Peyer's patch (tissue), 4 donors: ENCODE measurements at regions not wholly inside any gene's neighbourhood (a gene's known extent, or its start where the extent isn't known, plus 50 kb on each side); places are given as distances from the start of the nearest gene placed in this dataset.

ENCODE experiments used
- DNase-seq, 3 donors: peaks; one replicate each; pipeline ENCODE4 v3.0.0-alpha.2; 2017 to 2019
- H3K27ac ChIP-seq, 4 donors: fragments of 200-600 bp; sonication (generic); one replicate each; pipeline ENCODE4 v1.5.1; 2016 to 2019
- H3K27me3 ChIP-seq, 2 donors: fragments of 200-600 bp; sonication (generic); one replicate each; pipeline ENCODE4 v1.5.1; 2019
- H3K36me3 ChIP-seq, 3 donors: fragments of 200-600 bp; sonication (generic); one replicate each; pipeline ENCODE4 v1.5.1; 2016 to 2019
- H3K4me1 ChIP-seq, 4 donors: fragments of 200-600 bp; sonication (generic); one replicate each; pipeline ENCODE4 v1.5.1; 2016 to 2019
- H3K4me3 ChIP-seq, 4 donors: fragments of 200-600 bp; sonication (generic); 1 replicate in 3 of 4; 2 replicates in 1 of 4; pipeline ENCODE4 v1.5.1; 2016 to 2019; ENCODE audit warnings: mild to moderate bottlenecking in 1 of 4
- H3K9me3 ChIP-seq, 4 donors: fragments of 200-600 bp; sonication (generic); one replicate each; pipeline ENCODE4 v1.5.1; 2016 to 2019; ENCODE audit warnings: mild to moderate bottlenecking in 1 of 4
- POLR2A ChIP-seq, 2 donors: fragments of 450-650 bp; IDR thresholded peaks; one replicate each; pipeline ENCODE4 v1.5.1; 2017; ENCODE audit warnings: antibody characterized with exemption in 2 of 2, mild to moderate bottlenecking in 2 of 2, moderate library complexity in 2 of 2
- TF ChIP-seq, protein P1 (sequence below), 6 experiments: fragments of 450-650 bp in 4 of 6; fragments of 200-600 bp in 2 of 6; sonication (generic) in 1 of 6; IDR thresholded peaks; one replicate each; pipeline ENCODE4 v1.5.1; 2017 to 2019; ENCODE audit warnings: antibody characterized with exemption in 6 of 6, mild to moderate bottlenecking in 3 of 6, moderate library complexity in 1 of 6

DNA sequence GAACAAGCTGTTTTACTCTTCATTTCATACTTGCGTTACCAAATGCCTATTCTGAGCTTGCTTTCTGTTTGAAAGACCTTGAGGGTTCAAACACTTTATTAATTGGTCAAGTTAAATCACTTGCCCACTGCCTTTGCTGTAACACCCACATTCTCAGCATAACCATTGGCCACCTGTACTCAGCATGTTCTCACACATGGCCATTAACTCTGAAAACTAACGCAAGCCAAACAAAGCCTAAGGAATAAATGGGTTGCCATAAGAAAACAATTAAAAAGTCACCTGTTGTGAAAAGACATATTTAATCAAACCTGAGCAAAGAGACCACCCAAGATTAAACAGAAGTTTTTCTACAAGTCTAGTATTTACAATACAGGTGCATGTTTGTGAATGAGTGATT, 517.2 kb upstream of the SPRY2 start:
- no peak for TF ChIP-seq POLR2A (IDR thresholded peaks at IDR 0.05)
- TF ChIP-seq, protein P1, sequence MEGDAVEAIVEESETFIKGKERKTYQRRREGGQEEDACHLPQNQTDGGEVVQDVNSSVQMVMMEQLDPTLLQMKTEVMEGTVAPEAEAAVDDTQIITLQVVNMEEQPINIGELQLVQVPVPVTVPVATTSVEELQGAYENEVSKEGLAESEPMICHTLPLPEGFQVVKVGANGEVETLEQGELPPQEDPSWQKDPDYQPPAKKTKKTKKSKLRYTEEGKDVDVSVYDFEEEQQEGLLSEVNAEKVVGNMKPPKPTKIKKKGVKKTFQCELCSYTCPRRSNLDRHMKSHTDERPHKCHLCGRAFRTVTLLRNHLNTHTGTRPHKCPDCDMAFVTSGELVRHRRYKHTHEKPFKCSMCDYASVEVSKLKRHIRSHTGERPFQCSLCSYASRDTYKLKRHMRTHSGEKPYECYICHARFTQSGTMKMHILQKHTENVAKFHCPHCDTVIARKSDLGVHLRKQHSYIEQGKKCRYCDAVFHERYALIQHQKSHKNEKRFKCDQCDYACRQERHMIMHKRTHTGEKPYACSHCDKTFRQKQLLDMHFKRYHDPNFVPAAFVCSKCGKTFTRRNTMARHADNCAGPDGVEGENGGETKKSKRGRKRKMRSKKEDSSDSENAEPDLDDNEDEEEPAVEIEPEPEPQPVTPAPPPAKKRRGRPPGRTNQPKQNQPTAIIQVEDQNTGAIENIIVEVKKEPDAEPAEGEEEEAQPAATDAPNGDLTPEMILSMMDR (IDR thresholded peaks at IDR 0.05), result no peak
- H3K4me1 ChIP-seq, result no peaks in the 10 kb centered on the region
- no peak overlapping the region for H3K27ac ChIP-seq
- no peaks in the 10 kb centered on the region for H3K27me3 ChIP-seq
- H3K9me3 ChIP-seq, result no peaks in the 10 kb centered on the region
- no peaks in the 10 kb centered on the region for H3K36me3 ChIP-seq
- DNase-seq, result no peak
- H3K4me3 ChIP-seq, result no peak overlapping the region

DNA sequence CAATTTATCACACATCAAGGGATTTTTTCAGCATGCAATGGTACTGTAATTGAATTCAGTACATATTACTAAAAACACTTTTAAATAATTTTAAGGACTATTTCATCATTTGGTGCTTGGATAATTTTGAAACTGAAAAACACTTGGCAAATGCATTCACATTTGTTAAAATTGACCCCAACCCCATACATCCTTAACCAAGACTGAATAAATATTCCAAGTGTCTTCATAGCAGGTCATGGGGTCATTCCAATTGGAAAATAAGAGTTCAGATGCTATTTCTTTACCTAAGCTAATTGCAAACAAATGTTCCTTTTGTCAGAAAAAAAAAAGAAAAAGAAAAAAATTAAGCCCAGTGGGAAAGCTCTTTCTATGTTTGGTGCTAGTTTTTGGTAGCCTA, 516.4 kb upstream of the SPRY2 start:
- TF ChIP-seq, protein P1 (IDR thresholded peaks at IDR 0.05), result no peak
- no peak for TF ChIP-seq POLR2A (IDR thresholded peaks at IDR 0.05)
- no peaks in the 10 kb centered on the region for H3K36me3 ChIP-seq
- no peaks in the 10 kb centered on the region for H3K27me3 ChIP-seq

DNA sequence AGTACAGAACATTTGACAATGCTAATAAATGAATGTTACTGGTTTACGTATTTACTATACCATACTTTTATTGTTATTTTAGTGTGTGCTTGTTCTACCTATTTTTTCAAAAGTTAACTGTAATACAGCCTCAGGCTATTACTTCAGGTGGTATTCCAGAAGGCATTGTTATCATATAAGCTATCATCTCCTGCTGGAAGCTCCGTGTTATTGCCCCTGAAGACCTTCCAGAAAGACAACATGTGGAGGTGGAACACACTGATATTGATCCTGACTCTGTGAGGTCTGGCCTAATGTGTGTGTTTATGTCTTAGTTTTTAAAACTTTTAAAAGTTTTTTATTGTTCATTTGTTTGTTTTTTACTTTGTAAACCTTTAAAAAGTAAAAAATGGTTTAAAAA, 509.8 kb upstream of the SPRY2 start:
- no peaks in the 10 kb centered on the region for H3K36me3 ChIP-seq
- H3K27ac ChIP-seq, result no peak overlapping the region
- no peaks in the 10 kb centered on the region for H3K4me1 ChIP-seq
- no peaks in the 10 kb centered on the region for H3K9me3 ChIP-seq
- H3K27me3 ChIP-seq, result no peaks in the 10 kb centered on the region
- H3K4me3 ChIP-seq, result no peak overlapping the region
- TF ChIP-seq, protein P1 (IDR thresholded peaks at IDR 0.05), result no peak
- TF ChIP-seq POLR2A (IDR thresholded peaks at IDR 0.05), result no peak
- DNase-seq, result no peak

More for the DNA sequence above, 516.4 kb upstream of the SPRY2 start:
- no peaks in the 10 kb centered on the region for H3K4me1 ChIP-seq
- no peaks in the 10 kb centered on the region for H3K9me3 ChIP-seq
- no peak for DNase-seq
- H3K4me3 ChIP-seq, result no peak overlapping the region
- no peak overlapping the region for H3K27ac ChIP-seq

DNA sequence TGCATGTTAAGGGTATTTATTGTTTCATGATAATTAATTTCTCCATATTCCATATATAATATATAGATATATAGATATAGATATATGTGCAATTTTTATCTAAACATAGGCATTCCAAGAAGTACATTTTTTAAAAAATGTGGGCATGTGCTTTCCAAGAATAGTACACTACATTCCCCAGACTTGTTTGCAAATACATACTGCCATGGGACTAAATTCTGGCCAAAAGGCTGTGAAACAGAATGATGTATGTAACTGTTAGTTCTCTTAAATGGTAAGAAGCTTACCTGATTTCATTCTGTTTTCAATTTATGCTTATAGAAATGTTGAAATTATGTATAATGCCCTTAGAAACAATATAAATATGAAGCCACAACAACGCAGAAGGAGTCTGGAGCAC, 503.2 kb upstream of the SPRY2 start:
- Histone ChIP-seq H3K27me3 (no peaks in the 10 kb centered on the region), H3K4me3 (no peak overlapping the region), H3K36me3 (no peaks in the 10 kb centered on the region), H3K4me1 (no peaks in the 10 kb centered on the region), H3K9me3 (no peaks in the 10 kb centered on the region), H3K27ac (no peak overlapping the region)
- TF ChIP-seq POLR2A (IDR thresholded peaks at IDR 0.05), result no peak
- TF ChIP-seq, protein P1 (IDR thresholded peaks at IDR 0.05), result no peak
- DNase-seq, result no peak

DNA sequence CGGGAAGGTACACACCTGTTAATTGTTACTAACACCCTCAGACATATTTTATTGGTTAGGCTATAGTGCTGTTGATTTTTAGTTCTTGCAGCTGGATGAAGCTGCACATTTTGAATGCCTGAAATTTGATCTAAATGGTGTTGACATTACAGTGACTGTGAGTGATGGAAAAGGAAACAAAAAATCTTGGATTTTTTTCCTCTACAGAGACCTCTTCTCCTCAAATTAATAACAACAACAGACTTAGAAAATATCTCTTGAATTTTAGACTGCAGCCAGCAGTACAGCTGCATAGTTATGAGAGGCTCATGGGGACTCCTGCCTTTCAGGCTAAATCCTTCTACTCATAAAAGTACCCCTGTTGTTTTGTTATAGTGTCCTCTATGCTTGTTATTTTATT, 500.5 kb upstream of the SPRY2 start:
- Histone ChIP-seq H3K27ac (no peak overlapping the region), H3K9me3 (no peaks in the 10 kb centered on the region), H3K36me3 (no peaks in the 10 kb centered on the region), H3K27me3 (no peaks in the 10 kb centered on the region), H3K4me1 (no peaks in the 10 kb centered on the region), H3K4me3 (no peak overlapping the region)
- no peak for TF ChIP-seq POLR2A (IDR thresholded peaks at IDR 0.05)
- TF ChIP-seq, protein P1 (IDR thresholded peaks at IDR 0.05), result no peak
- DNase-seq, result no peak

DNA sequence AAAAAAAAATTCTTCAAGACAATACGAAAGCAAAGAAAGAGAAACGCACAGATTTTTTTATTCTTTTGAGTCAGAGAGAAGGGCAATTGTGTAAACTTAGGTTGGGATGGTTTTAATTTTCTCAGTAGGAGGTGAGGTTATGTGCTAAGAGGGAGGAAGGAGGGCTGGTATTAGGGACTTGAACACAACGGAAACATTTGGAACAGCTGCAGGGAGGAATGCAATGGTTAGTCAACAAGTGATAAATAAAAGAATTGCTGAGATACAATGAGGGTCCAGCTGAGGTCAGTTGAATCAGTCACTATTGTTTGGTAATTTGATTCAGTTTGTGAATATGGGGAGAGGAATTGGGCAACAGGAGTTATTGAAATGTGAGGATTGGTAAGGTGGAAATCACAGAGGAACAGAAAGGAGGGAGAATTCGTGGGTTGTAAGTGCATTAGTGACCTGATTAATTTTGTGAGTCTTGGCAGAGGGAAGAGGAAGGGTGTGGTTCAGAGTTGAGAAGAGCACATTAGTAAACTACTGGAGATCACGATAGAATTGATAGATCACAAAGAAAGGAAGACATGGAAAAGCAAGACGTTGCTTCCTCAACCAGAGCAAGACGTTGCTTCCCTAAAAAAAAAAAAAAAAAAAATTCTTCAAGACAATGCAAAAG, 499.5 kb upstream of the SPRY2 start:
- DNase-seq, result no peak
- no peaks in the 10 kb centered on the region for H3K27me3 ChIP-seq
- no peaks in the 10 kb centered on the region for H3K4me1 ChIP-seq
- H3K9me3 ChIP-seq, result no peaks in the 10 kb centered on the region
- H3K36me3 ChIP-seq, result no peaks in the 10 kb centered on the region
- no peak for TF ChIP-seq POLR2A (IDR thresholded peaks at IDR 0.05)
- TF ChIP-seq, protein P1 (IDR thresholded peaks at IDR 0.05), result no peak
- no peak overlapping the region for H3K27ac ChIP-seq
- H3K4me3 ChIP-seq, result no peak overlapping the region
